Fibroblast of lung (primary cell): ENCODE measurements at regions not wholly inside any gene's neighbourhood (a gene's known extent, or its start where the extent isn't known, plus 50 kb on each side); places are given as distances from the start of the nearest gene placed in this dataset.
A peak's percentile ranks its signal among the peaks of the same experiment; 100 is the strongest.
"Not testable (repeated sequence)": the region's sequence is repeated elsewhere in the genome, so short reads cannot be mapped to it uniquely, and the experiment has no call there.

Source experiments
- DNase-seq, 2 donors: peaks; one replicate each; pipeline versions ENCODE4 v3.0.0 to v3.0.0-alpha.2; 2010; ENCODE audit warnings: low read depth in 2 of 2
- H2AFZ ChIP-seq: 2 replicates; pipeline ENCODE4 v1.5.1; 2012; ENCODE audit warnings: low read length, control low read depth, inconsistent platforms
- H3K27ac ChIP-seq: 2 replicates; pipeline ENCODE4 v1.5.1; 2011; ENCODE audit warnings: low read length, control low read depth; ENCODE audit not compliant: insufficient read depth
- H3K27me3 ChIP-seq: 2 replicates; pipeline ENCODE4 v1.5.1; 2011; ENCODE audit warnings: mild to moderate bottlenecking, low read length; ENCODE audit not compliant: control insufficient read depth, insufficient read depth
- H3K36me3 ChIP-seq: 2 replicates; pipeline ENCODE4 v1.5.1; 2011; ENCODE audit warnings: low read length; ENCODE audit not compliant: control insufficient read depth, insufficient read depth
- H3K4me1 ChIP-seq: 2 replicates; pipeline ENCODE4 v1.5.1; 2011; ENCODE audit warnings: low read length; ENCODE audit not compliant: control insufficient read depth, insufficient read depth; ENCODE audit errors: extremely low read depth
- H3K4me2 ChIP-seq: 2 replicates; pipeline ENCODE4 v1.5.1; 2011; ENCODE audit warnings: low read length, control low read depth; ENCODE audit not compliant: insufficient read depth; ENCODE audit errors: extremely low read depth
- H3K4me3 ChIP-seq, 4 experiments: fragments of 200-600 bp in 1 of 4; sonication (generic) in 1 of 4; replicated peaks in 1 of 4; 2 replicates each; pipeline ENCODE4 v1.5.1; 2011 to 2016; ENCODE audit warnings: low read length in 4 of 4, low read depth in 3 of 4, mild to moderate bottlenecking in 3 of 4, control low read depth in 2 of 4, inconsistent platforms in 1 of 4, mixed read lengths in 1 of 4; ENCODE audit not compliant: insufficient read depth in 1 of 4; ENCODE audit errors: control extremely low read depth in 1 of 4
- H3K79me2 ChIP-seq: 2 replicates; pipeline ENCODE4 v1.5.1; 2012; ENCODE audit warnings: mild to moderate bottlenecking, low read length, inconsistent platforms; ENCODE audit not compliant: control insufficient read depth, insufficient read depth
- H3K9ac ChIP-seq: 2 replicates; pipeline ENCODE4 v1.5.1; 2011; ENCODE audit warnings: mild to moderate bottlenecking, low read length, control low read depth; ENCODE audit not compliant: insufficient read depth
- H3K9me3 ChIP-seq: 2 replicates; pipeline ENCODE4 v1.5.1; 2012; ENCODE audit warnings: low read depth, low read length; ENCODE audit not compliant: control insufficient read depth, insufficient read depth
- H4K20me1 ChIP-seq: 2 replicates; pipeline ENCODE4 v1.5.1; 2011; ENCODE audit warnings: low read length; ENCODE audit not compliant: control insufficient read depth, insufficient read depth; ENCODE audit errors: extremely low read depth
- EZH2 ChIP-seq: IDR thresholded peaks from 2 replicates; pipeline ENCODE4 v1.5.1; 2012; ENCODE audit warnings: low read length, control low read depth, mild to moderate bottlenecking; ENCODE audit errors: missing control alignments
- TF ChIP-seq, protein P1 (sequence below), 2 donors: IDR thresholded peaks in 1 of 2; conservative IDR thresholded peaks in 1 of 2; 1 replicate in 1 of 2; 2 replicates in 1 of 2; pipeline ENCODE4 v1.5.1; 2011 to 2012; ENCODE audit warnings: low read length in 2 of 2, control low read depth in 1 of 2, inconsistent platforms in 1 of 2, low read depth in 1 of 2, mild to moderate bottlenecking in 1 of 2

DNA sequence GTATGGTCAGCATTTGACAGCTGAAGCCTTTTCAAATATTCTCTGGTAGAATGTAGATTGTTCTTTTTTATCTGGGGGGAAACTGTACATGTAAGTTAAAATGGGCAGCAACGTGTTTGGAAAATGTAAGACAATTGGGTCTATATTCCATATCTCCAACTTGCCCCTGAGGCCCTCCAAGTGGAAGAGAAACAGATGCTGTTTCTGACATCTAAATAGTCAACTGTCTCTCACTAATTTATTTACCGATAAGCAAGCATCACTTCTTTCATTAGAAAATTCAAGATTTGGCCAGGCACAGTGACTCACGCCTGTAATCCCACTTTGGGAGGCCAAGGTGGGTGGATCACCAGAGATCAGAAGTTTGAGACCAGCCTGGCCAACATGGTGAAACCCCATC is 120.2 kb upstream of the TBCA start:
- Histone ChIP-seq H3K27ac (no peak overlapping the region), H3K79me2 (no peaks in the 10 kb centered on the region), H3K9ac (no peak overlapping the region), H3K36me3 (no peaks in the 10 kb centered on the region), H3K4me1 (peaks cover 6% of the 10 kb centered on the region), H4K20me1 (no peaks in the 10 kb centered on the region), H3K4me2 (no peak overlapping the region), H3K4me3 (no peak overlapping the region), H3K27me3 (no peaks in the 10 kb centered on the region), H2AFZ (no peak overlapping the region), H3K9me3 (no peaks in the 10 kb centered on the region)
- TF ChIP-seq, protein P1, sequence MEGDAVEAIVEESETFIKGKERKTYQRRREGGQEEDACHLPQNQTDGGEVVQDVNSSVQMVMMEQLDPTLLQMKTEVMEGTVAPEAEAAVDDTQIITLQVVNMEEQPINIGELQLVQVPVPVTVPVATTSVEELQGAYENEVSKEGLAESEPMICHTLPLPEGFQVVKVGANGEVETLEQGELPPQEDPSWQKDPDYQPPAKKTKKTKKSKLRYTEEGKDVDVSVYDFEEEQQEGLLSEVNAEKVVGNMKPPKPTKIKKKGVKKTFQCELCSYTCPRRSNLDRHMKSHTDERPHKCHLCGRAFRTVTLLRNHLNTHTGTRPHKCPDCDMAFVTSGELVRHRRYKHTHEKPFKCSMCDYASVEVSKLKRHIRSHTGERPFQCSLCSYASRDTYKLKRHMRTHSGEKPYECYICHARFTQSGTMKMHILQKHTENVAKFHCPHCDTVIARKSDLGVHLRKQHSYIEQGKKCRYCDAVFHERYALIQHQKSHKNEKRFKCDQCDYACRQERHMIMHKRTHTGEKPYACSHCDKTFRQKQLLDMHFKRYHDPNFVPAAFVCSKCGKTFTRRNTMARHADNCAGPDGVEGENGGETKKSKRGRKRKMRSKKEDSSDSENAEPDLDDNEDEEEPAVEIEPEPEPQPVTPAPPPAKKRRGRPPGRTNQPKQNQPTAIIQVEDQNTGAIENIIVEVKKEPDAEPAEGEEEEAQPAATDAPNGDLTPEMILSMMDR (conservative IDR thresholded peaks at IDR 0.05 in 1 of 2, IDR thresholded peaks at IDR 0.05 in 1 of 2; ENCODE audit: low read depth in 1 of 2, low read length in 2 of 2), result no peak
- TF ChIP-seq EZH2, result no peak
- DNase-seq, result no peak

- not testable (repeated sequence) for H3K4me2 ChIP-seq, DNase-seq
- H3K27ac ChIP-seq, result peak overlapping the region; percentile 26
Measured at GRCh38 chr5:77894103-77894502, 118.0 kb upstream of the TBCA start.

DNA sequence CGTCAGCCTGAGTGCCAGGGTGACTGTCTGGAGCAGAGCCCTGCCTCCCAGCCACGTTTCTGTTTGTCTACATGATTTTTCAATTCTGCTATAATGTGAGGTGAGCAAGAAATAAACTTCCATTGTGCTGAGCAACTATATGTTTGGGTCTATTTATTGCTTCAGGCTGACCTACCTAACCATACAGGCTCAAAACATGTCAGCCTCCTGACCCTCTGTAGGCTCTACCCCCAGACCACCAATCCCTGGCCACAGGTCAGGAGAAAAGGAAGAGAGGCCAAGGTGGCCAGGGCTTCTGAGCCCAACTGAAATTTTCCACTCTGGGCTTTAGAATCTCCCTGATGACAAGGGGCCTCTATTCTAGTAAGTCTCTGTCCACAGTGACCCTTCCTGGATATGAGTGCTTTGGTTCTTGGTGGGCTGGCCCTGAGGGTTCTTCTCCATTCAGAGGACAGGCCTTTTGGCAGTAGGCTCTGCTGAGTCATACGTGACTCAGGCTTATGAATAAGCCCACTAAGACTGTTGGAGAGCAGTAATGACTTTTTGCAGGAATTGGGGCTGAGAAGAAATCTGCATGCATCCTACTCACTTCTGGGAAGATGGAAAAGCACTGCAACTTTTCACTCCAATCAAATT is 117.2 kb upstream of the TBCA start:
- Histone ChIP-seq H3K4me3 (no peak overlapping the region), H3K36me3 (no peaks in the 10 kb centered on the region), H3K9me3 (no peaks in the 10 kb centered on the region), H3K4me1 (peaks cover 6% of the 10 kb centered on the region), H4K20me1 (no peaks in the 10 kb centered on the region), H3K4me2 (peak overlapping the region; percentile 17), H2AFZ (peak overlapping the region; percentile 25), H3K9ac (no peak overlapping the region), H3K27me3 (no peaks in the 10 kb centered on the region), H3K27ac (peak overlapping the region; percentile 71), H3K79me2 (no peaks in the 10 kb centered on the region)
- DNase-seq, result peak; percentile 96 to 99
- TF ChIP-seq, protein P1 (conservative IDR thresholded peaks at IDR 0.05 in 1 of 2, IDR thresholded peaks at IDR 0.05 in 1 of 2; ENCODE audit: low read depth in 1 of 2, low read length in 2 of 2), result no peak
- TF ChIP-seq EZH2, result no peak

More at GRCh38 chr5:77894103-77894502, 118.0 kb upstream of the TBCA start:
- not testable (repeated sequence) for H3K27me3 ChIP-seq, H4K20me1 ChIP-seq, H3K4me3 ChIP-seq, H3K36me3 ChIP-seq, H3K79me2 ChIP-seq, H3K4me1 ChIP-seq, H2AFZ ChIP-seq, H3K9ac ChIP-seq, H3K9me3 ChIP-seq
